Pancreas (tissue), 10 donors: ENCODE measurements at regions not wholly inside any gene's neighbourhood (a gene's known extent, or its start where the extent isn't known, plus 50 kb on each side); places are given as distances from the start of the nearest gene placed in this dataset.

Source experiments
- ATAC-seq, 4 donors: fragments of 200-7000 bp; cut with Tn5 transposase; one replicate each; pipeline versions ENCODE4 v1.8.0 to v1.9.1; 2020; ENCODE audit warnings: mild to moderate bottlenecking in 4 of 4, moderate library complexity in 4 of 4
- DNase-seq, 6 donors: peaks; one replicate each; pipeline ENCODE4 v3.0.0-alpha.2; 2020
- FAIRE-seq: peaks from 2 replicates; lab custom pipeline; 2012; peaks lifted over from hg19 to GRCh38; lab: Jason Lieb, UNC
- H3K27ac ChIP-seq, 4 donors: fragments of 200-600 bp; sonication (generic); 1 replicate in 3 of 4; 2 replicates in 1 of 4; pipeline versions ENCODE4 v1.5.0 to v1.8.0; 2020
- H3K27me3 ChIP-seq, 4 donors: fragments of 200-600 bp; one replicate each; pipeline ENCODE4 v1.8.0; 2021
- H3K36me3 ChIP-seq, 3 donors: fragments of 200-600 bp; sonication (generic) in 1 of 3; one replicate each; pipeline versions ENCODE4 v1.5.0 to v1.8.0; 2020 to 2021
- H3K4me1 ChIP-seq, 3 donors: fragments of 200-600 bp; one replicate each; pipeline ENCODE4 v1.8.0; 2021
- H3K4me3 ChIP-seq, 4 donors: fragments of 200-600 bp; sonication (generic) in 2 of 4; one replicate each; pipeline versions ENCODE4 v1.5.0 to v1.8.0; 2020 to 2021
- H3K9me3 ChIP-seq, 4 donors: fragments of 200-600 bp; one replicate each; pipeline ENCODE4 v1.8.0; 2021
- whole genome bisulfite sequencing, 2 donors: extraction: QIAGEN DNeasy Blood & Tissue Kit; methylation state at CpG; one replicate each; pipeline ENCODE4 v1.1.7; 2013; 5-methylcytosine and 5-hydroxymethylcytosine counted together
- intact Hi-C, 3 donors: fragments of 100-400 bp; cut with DNase I; formaldehyde crosslinking; loops; one replicate each; pipeline versions ENCODE4 v1.11.1 to v1.14.2; 2022
- TF ChIP-seq, protein P1 (sequence below), 4 donors: fragments of 200-600 bp; sonication (generic) in 3 of 4; IDR thresholded peaks; one replicate each; pipeline versions ENCODE4 v1.5.0 to v1.8.0; 2021; ENCODE audit warnings: antibody characterized with exemption in 4 of 4
- donor health status: healthy with polysubstance abuse.
- donor health status: DM: no; HTN: no; CAD: no; lungs with moderate emphysema.
- donor health status: DM: no; HTN: no; CAD: no.
- donor health status: control.
- donor health status: control.
- donor health status: Bipolar disorder and iron deficiency.
- donor health status: DM: yes; HTN: yes; CAD: no.
- donor health status: DM: no; HTN: no; CAD: no.
- donor health status: DM: no; HTN: no; CAD: no.
- donor health status: DM: yes; HTN: yes; CAD: no.

GRCh38 chr4:158068068-158068467 lies 104.8 kb downstream of the GASK1B start:
- no peak for FAIRE-seq
- Histone ChIP-seq H3K27ac (no peak overlapping the region), H3K4me3 (no peak overlapping the region), H3K27me3 (no peaks in the 10 kb centered on the region), H3K36me3 (no peaks in the 10 kb centered on the region), H3K4me1 (peaks cover 0 to 5% (median 0%) of the 10 kb centered on the region in 3 donors), H3K9me3 (no peaks in the 10 kb centered on the region)
- no peak for DNase-seq
- TF ChIP-seq, protein P1, sequence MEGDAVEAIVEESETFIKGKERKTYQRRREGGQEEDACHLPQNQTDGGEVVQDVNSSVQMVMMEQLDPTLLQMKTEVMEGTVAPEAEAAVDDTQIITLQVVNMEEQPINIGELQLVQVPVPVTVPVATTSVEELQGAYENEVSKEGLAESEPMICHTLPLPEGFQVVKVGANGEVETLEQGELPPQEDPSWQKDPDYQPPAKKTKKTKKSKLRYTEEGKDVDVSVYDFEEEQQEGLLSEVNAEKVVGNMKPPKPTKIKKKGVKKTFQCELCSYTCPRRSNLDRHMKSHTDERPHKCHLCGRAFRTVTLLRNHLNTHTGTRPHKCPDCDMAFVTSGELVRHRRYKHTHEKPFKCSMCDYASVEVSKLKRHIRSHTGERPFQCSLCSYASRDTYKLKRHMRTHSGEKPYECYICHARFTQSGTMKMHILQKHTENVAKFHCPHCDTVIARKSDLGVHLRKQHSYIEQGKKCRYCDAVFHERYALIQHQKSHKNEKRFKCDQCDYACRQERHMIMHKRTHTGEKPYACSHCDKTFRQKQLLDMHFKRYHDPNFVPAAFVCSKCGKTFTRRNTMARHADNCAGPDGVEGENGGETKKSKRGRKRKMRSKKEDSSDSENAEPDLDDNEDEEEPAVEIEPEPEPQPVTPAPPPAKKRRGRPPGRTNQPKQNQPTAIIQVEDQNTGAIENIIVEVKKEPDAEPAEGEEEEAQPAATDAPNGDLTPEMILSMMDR (IDR thresholded peaks at IDR 0.05), result no peak
- intact Hi-C loops, result no loop called here
- 49 to 60% methylated on average over 1 of the region's 1 CpG for WGBS, 2 donors
- ATAC-seq, result no peak

DNA sequence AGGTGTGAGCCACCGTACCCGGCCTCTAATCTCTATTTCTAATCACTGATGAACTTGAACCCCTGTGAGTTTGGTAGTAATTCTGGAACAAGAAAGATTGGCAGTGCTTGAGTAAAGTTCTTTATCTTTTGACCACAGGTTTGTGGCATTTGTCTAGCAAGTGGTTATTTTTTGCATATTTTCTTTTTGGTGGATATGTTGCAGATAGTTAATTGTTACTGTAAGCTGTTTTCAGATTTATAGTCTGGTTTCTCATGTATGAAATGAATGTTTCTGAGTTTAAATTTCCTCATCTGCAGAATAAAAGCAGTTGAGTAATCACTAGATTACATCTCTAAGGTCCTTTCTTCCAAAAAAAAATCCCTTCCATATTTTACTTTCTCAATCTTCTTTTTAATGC lies 105.2 kb downstream of the GASK1B start:
- WGBS, 2 donors, result 58 to 70% methylated on average over 2 of the region's 2 CpGs
- DNase-seq (no peak), ATAC-seq (no peak), FAIRE-seq (no peak)
- no peaks in the 10 kb centered on the region for H3K36me3 ChIP-seq
- intact Hi-C loops, result no loop called here
- no peaks in the 10 kb centered on the region for H3K9me3 ChIP-seq
- TF ChIP-seq, protein P1 (IDR thresholded peaks at IDR 0.05), result no peak
- H3K27me3 ChIP-seq, result no peaks in the 10 kb centered on the region
- H3K4me1 ChIP-seq, result peaks cover 0 to 5% (median 0%) of the 10 kb centered on the region in 3 donors
- H3K4me3 ChIP-seq, result no peak overlapping the region
- no peak overlapping the region for H3K27ac ChIP-seq

GRCh38 chr4:158065603-158066002 lies 107.2 kb downstream of the GASK1B start:
- Histone ChIP-seq H3K4me3 (no peak overlapping the region), H3K27ac (no peak overlapping the region), H3K4me1 (peaks cover 0 to 5% (median 0%) of the 10 kb centered on the region in 3 donors), H3K36me3 (no peaks in the 10 kb centered on the region), H3K27me3 (no peaks in the 10 kb centered on the region), H3K9me3 (no peaks in the 10 kb centered on the region)
- no peak for DNase-seq
- ATAC-seq, result no peak
- no peak for FAIRE-seq
- TF ChIP-seq, protein P1 (IDR thresholded peaks at IDR 0.05), result no peak
- intact Hi-C loops, result no loop called here
- WGBS, 2 donors, result 74 to 87% methylated on average over 1 of the region's 1 CpG

DNA sequence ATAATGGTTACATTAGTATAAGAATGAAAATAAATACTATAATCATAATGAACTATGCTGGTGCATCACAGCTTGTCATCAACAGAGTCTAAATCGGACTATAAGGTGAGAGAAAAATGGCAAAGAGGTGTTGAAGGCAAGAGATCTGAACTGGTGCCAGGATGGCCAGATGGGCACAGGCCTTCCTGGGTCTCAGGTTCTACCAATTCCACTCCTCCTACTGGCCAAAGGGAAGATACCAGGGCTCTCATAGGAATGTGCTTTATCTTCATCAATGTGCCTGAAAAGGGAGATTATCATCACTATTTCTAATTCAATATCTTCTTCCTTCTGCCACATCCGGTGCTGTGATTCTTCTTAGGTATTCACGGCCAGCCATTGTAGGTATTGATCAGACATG lies 107.6 kb downstream of the GASK1B start:
- H3K36me3 ChIP-seq, result no peaks in the 10 kb centered on the region
- DNase-seq (no peak), FAIRE-seq (no peak), ATAC-seq (no peak)
- TF ChIP-seq, protein P1 (IDR thresholded peaks at IDR 0.05), result no peak
- intact Hi-C loops, result no loop called here
- no peaks in the 10 kb centered on the region for H3K9me3 ChIP-seq
- peaks cover 0 to 5% (median 0%) of the 10 kb centered on the region in 3 donors for H3K4me1 ChIP-seq
- H3K4me3 ChIP-seq, result no peak overlapping the region
- no peak overlapping the region for H3K27ac ChIP-seq
- 58 to 63% methylated on average over 3 of the region's 3 CpGs for WGBS, 2 donors
- no peaks in the 10 kb centered on the region for H3K27me3 ChIP-seq

DNA sequence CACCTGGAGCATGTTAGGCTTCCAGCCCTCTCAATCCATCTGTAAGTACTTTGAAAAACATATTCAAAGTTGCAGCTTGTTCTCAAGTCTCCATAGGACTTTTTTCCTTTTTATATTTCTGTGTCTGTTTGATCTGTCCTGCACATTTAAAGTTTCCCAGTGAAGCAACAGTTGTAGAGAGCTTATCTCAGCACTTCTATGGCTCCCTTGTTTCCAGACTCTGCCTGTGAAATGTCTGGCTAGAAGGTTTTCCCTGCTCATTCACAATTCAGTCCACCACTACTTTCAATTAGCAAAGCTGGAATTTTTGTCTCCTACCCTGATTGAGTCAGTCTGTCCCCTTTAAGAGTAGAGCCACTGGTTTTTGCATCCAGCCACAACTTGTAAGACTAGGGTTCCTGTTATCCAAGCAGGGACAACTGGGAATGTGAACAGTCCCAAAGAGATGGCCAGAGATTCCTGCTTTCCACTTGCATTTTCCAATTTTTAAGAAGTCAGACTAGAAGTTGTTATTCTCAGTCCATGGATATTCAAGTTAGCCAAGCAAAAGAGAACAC lies 116.1 kb downstream of the GASK1B start:
- DNase-seq, result no peak
- no peaks in the 10 kb centered on the region for H3K36me3 ChIP-seq
- FAIRE-seq, result no peak

More for the DNA sequence above, 116.1 kb downstream of the GASK1B start:
- H3K27me3 ChIP-seq, result no peaks in the 10 kb centered on the region
- TF ChIP-seq, protein P1 (IDR thresholded peaks at IDR 0.05), result no peak
- intact Hi-C loops, result no loop called here
- H3K27ac ChIP-seq, result no peak overlapping the region
- no peaks in the 10 kb centered on the region for H3K4me1 ChIP-seq
- H3K4me3 ChIP-seq, result no peak overlapping the region
- no peaks in the 10 kb centered on the region for H3K9me3 ChIP-seq
- ATAC-seq, result no peak
